GM18909 (cell line): ENCODE measurements at regions not wholly inside any gene's neighbourhood (a gene's known extent, or its start where the extent isn't known, plus 50 kb on each side); places are given as distances from the start of the nearest gene placed in this dataset.
"Not testable (repeated sequence)": the region's sequence is repeated elsewhere in the genome, so short reads cannot be mapped to it uniquely, and the experiment has no call there.

Experiments used
- ATAC-seq: cut with Tn5 transposase; IDR thresholded peaks from one replicate; pipeline ENCODE4 v1.9.1; 2021; ENCODE audit warnings: mild to moderate bottlenecking; ENCODE audit not compliant: unreplicated experiment, poor library complexity

- ATAC-seq: not testable (repeated sequence)
Observed at GRCh38 chr6:92671462-92671861, 747.9 kb downstream of the EPHA7 start.

GRCh38 chr6:92667843-92668242 is 751.5 kb downstream of the EPHA7 start:
- ATAC-seq: no peak

- ATAC-seq: no peak
Observed at GRCh38 chr6:92648364-92649086, 770.8 kb downstream of the EPHA7 start.

GRCh38 chr6:92647630-92648029 is 771.7 kb downstream of the EPHA7 start:
- ATAC-seq: no peak

- not testable (repeated sequence) for ATAC-seq
Observed at GRCh38 chr6:92644104-92644791, 775.1 kb downstream of the EPHA7 start.

- no peak for ATAC-seq
Observed at GRCh38 chr6:92635553-92636153, 783.7 kb downstream of the EPHA7 start.

GRCh38 chr6:92634561-92634960 is 784.8 kb downstream of the EPHA7 start:
- no peak for ATAC-seq

- ATAC-seq: no peak
Observed at GRCh38 chr6:92623431-92623830, 795.9 kb downstream of the EPHA7 start.

- ATAC-seq: no peak
Observed at GRCh38 chr6:92617721-92618120, 801.6 kb downstream of the EPHA7 start.

GRCh38 chr6:92608751-92609150 is 810.6 kb downstream of the EPHA7 start:
- no peak for ATAC-seq

- no peak for ATAC-seq
Observed at GRCh38 chr6:92593201-92593600, 826.2 kb downstream of the EPHA7 start.

GRCh38 chr6:92589996-92590395 is 829.4 kb downstream of the EPHA7 start:
- ATAC-seq: no peak

GRCh38 chr6:92588148-92588547 is 831.2 kb downstream of the EPHA7 start:
- no peak for ATAC-seq

GRCh38 chr6:92587525-92587924 is 831.8 kb downstream of the EPHA7 start:
- ATAC-seq: no peak

GRCh38 chr6:92586236-92586977 is 833.0 kb downstream of the EPHA7 start:
- ATAC-seq: no peak

- ATAC-seq: no peak
Observed at GRCh38 chr6:92582211-92582610, 837.1 kb downstream of the EPHA7 start.

GRCh38 chr6:92577077-92577719 is 842.2 kb downstream of the EPHA7 start:
- ATAC-seq: no peak

- no peak for ATAC-seq
Observed at GRCh38 chr6:92568541-92568940, 850.8 kb downstream of the EPHA7 start.

GRCh38 chr6:92566632-92567031 is 852.7 kb downstream of the EPHA7 start:
- no peak for ATAC-seq

GRCh38 chr6:92564376-92564775 is 855.0 kb downstream of the EPHA7 start:
- no peak for ATAC-seq
